ENCODE measurements at regions not wholly inside any gene's neighbourhood (a gene's known extent, or its start where the extent isn't known, plus 50 kb on each side); places are given as distances from the start of the nearest gene placed in this dataset.
"Not testable (repeated sequence)": the region's sequence is repeated elsewhere in the genome, so short reads cannot be mapped to it uniquely, and the experiment has no call there.

DNA sequence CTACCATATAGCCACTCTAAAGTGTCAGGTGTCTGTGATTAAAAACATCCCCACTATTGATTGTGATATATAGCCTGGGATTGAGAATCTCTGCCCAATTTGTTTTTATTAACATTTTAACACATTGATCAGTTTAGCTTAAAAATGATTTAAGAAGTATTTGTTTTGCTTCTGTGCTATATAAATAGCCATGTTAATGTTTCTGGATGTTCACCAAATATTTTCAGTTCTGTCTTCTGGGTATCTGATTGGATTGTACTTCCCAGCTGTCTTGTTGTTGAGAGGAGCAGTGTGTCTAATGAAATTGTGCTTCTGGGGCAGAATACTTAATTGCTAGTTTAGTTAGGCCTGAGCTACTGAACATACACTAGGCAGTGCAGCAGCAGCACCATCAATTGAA is 126.6 kb upstream of the TUSC1 start:
- Histone ChIP-seq H3K4me3 (ENCODE audit: insufficient read depth, low read length) (no peak overlapping the region), H3K36me3 (ENCODE audit: insufficient read depth, low read length) (no peaks in the 10 kb centered on the region), H3K4me1 (ENCODE audit: insufficient read depth, low read length) (no peaks in the 10 kb centered on the region), H3K4me2 (ENCODE audit: insufficient read depth, low read length) (no peak overlapping the region), H3K79me2 (ENCODE audit: insufficient read depth, low read length) (no peaks in the 10 kb centered on the region), H3K27me3 (ENCODE audit: insufficient read depth, low read length) (no peaks in the 10 kb centered on the region), H4K20me1 (ENCODE audit: insufficient read depth, low read length) (no peaks in the 10 kb centered on the region), H3K27ac (ENCODE audit: low read depth, low read length) (no peak overlapping the region), H3K9me3 (ENCODE audit: low read depth, low read length) (no peaks in the 10 kb centered on the region), H2AFZ (ENCODE audit: low read length) (no peak overlapping the region)
- DNase-seq (ENCODE audit: insufficient read length, low spot score, missing footprints) = no peak
- TF ChIP-seq, protein P1, sequence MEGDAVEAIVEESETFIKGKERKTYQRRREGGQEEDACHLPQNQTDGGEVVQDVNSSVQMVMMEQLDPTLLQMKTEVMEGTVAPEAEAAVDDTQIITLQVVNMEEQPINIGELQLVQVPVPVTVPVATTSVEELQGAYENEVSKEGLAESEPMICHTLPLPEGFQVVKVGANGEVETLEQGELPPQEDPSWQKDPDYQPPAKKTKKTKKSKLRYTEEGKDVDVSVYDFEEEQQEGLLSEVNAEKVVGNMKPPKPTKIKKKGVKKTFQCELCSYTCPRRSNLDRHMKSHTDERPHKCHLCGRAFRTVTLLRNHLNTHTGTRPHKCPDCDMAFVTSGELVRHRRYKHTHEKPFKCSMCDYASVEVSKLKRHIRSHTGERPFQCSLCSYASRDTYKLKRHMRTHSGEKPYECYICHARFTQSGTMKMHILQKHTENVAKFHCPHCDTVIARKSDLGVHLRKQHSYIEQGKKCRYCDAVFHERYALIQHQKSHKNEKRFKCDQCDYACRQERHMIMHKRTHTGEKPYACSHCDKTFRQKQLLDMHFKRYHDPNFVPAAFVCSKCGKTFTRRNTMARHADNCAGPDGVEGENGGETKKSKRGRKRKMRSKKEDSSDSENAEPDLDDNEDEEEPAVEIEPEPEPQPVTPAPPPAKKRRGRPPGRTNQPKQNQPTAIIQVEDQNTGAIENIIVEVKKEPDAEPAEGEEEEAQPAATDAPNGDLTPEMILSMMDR (IDR thresholded peaks at IDR 0.05; ENCODE audit: extremely low read depth, low read depth, low read length) = no peak

DNA sequence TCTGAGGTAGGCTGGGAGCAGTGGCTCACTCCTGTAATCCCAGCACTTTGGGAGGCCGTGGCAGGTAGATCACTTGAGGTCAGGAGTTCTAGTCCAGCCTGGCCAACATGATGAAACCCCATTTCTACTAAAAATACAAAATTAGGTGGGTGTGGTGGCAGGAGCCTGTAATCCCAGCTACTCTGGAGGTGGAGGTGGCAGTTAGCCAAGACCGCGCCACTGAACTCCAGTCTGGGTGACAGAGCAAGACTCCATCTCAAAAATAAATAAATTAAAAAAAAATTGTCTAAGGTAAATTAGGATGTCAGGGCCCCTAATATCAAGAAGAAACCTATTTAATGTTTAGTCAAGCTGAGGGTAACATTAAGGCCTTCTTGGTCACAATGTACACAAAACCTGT is 123.7 kb upstream of the TUSC1 start:
- not testable (repeated sequence) for H3K4me1 ChIP-seq (ENCODE audit: insufficient read depth, low read length); H3K27me3 ChIP-seq (ENCODE audit: insufficient read depth, low read length); DNase-seq (ENCODE audit: insufficient read length, low spot score, missing footprints); H3K36me3 ChIP-seq (ENCODE audit: insufficient read depth, low read length); H3K4me3 ChIP-seq (ENCODE audit: insufficient read depth, low read length); H4K20me1 ChIP-seq (ENCODE audit: insufficient read depth, low read length); H3K4me2 ChIP-seq (ENCODE audit: insufficient read depth, low read length); H2AFZ ChIP-seq (ENCODE audit: low read length); H3K9me3 ChIP-seq (ENCODE audit: low read depth, low read length); H3K79me2 ChIP-seq (ENCODE audit: insufficient read depth, low read length); H3K27ac ChIP-seq (ENCODE audit: low read depth, low read length)

DNA sequence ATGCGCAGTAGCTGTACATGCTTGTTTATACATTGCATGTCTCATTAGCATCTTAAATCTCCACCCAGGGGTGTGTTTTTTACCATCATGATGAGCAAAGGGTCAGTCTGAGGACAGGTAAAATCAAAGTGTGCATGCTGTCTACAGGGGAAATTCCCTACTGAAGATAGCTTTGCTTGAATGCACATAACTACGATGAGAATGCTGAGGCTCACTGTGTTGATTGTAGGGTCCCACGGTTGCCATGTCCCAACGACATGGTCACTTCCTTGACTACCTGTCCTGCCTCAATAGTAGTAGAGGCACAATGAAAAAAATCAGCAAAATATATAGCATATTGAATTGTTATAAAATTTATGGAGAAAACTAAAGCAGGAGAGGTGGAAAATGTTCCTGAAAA is 95.6 kb upstream of the TUSC1 start:
- Histone ChIP-seq H2AFZ (ENCODE audit: low read length) (no peak overlapping the region), H3K4me2 (ENCODE audit: insufficient read depth, low read length) (no peak overlapping the region), H3K4me1 (ENCODE audit: insufficient read depth, low read length) (no peaks in the 10 kb centered on the region), H4K20me1 (ENCODE audit: insufficient read depth, low read length) (no peaks in the 10 kb centered on the region), H3K79me2 (ENCODE audit: insufficient read depth, low read length) (no peaks in the 10 kb centered on the region), H3K27me3 (ENCODE audit: insufficient read depth, low read length) (no peaks in the 10 kb centered on the region), H3K36me3 (ENCODE audit: insufficient read depth, low read length) (no peaks in the 10 kb centered on the region), H3K4me3 (ENCODE audit: insufficient read depth, low read length) (no peak overlapping the region), H3K27ac (ENCODE audit: low read depth, low read length) (no peak overlapping the region), H3K9me3 (ENCODE audit: low read depth, low read length) (no peaks in the 10 kb centered on the region)
- no peak for DNase-seq (ENCODE audit: insufficient read length, low spot score, missing footprints)
- TF ChIP-seq, protein P1 (IDR thresholded peaks at IDR 0.05; ENCODE audit: extremely low read depth, low read depth, low read length) = no peak

DNA sequence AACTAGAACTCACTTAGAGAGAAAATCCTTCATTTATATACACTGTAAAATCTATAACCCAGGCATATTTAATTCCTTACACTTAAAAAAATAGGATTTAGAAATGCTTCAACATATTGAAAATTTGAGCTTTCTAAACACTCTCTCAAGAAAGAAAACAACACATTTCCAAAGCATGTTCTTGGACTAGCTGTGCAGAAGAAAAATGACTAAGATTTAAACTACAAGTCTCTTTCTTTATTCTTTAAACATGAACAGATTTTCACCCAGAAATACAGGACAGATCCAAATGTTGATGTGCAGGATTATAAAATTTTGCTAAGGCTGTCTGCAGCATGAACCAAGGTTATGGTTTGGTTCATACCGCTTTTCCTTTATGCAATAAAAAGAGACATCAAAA is 77.7 kb upstream of the TUSC1 start:
- no peaks in the 10 kb centered on the region for H4K20me1 ChIP-seq (ENCODE audit: insufficient read depth, low read length)
- no peak overlapping the region for H3K27ac ChIP-seq (ENCODE audit: low read depth, low read length)
- H3K36me3 ChIP-seq (ENCODE audit: insufficient read depth, low read length) = no peaks in the 10 kb centered on the region
- H3K9me3 ChIP-seq (ENCODE audit: low read depth, low read length) = no peaks in the 10 kb centered on the region
- H3K4me1 ChIP-seq (ENCODE audit: insufficient read depth, low read length) = no peaks in the 10 kb centered on the region
- TF ChIP-seq, protein P1 (IDR thresholded peaks at IDR 0.05; ENCODE audit: extremely low read depth, low read depth, low read length) = no peak
- no peaks in the 10 kb centered on the region for H3K79me2 ChIP-seq (ENCODE audit: insufficient read depth, low read length)
- no peak for DNase-seq (ENCODE audit: insufficient read length, low spot score, missing footprints)
- no peak overlapping the region for H3K4me2 ChIP-seq (ENCODE audit: insufficient read depth, low read length)
- H2AFZ ChIP-seq (ENCODE audit: low read length) = no peak overlapping the region
- no peak overlapping the region for H3K4me3 ChIP-seq (ENCODE audit: insufficient read depth, low read length)
- H3K27me3 ChIP-seq (ENCODE audit: insufficient read depth, low read length) = no peaks in the 10 kb centered on the region

DNA sequence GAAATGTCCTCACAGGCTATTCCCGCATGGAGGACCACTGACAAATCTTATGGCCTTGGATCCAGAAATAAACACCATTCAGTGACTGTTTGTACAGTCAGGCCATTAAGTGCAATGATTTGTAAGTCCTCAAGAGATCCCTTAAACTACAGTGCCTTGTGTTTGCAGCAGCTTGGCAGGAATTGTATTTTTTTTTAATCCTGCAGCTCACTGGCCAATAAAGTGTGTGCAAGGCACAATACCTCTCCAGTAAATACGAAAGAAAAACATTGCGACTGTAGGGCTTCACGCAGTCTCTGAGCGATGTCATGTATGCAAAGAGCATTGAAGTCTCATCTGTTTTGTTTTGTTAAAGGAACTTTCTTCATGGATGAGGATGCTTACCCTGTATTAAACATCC is 74.2 kb upstream of the TUSC1 start:
- TF ChIP-seq, protein P1 (IDR thresholded peaks at IDR 0.05; ENCODE audit: extremely low read depth, low read depth, low read length) = no peak

More for the DNA sequence above, 74.2 kb upstream of the TUSC1 start:
- Histone ChIP-seq H3K9me3 (ENCODE audit: low read depth, low read length) (no peaks in the 10 kb centered on the region), H3K79me2 (ENCODE audit: insufficient read depth, low read length) (no peaks in the 10 kb centered on the region), H2AFZ (ENCODE audit: low read length) (no peak overlapping the region), H3K27me3 (ENCODE audit: insufficient read depth, low read length) (no peaks in the 10 kb centered on the region), H3K4me1 (ENCODE audit: insufficient read depth, low read length) (no peaks in the 10 kb centered on the region), H3K4me2 (ENCODE audit: insufficient read depth, low read length) (no peak overlapping the region), H3K36me3 (ENCODE audit: insufficient read depth, low read length) (no peaks in the 10 kb centered on the region), H3K4me3 (ENCODE audit: insufficient read depth, low read length) (no peak overlapping the region), H4K20me1 (ENCODE audit: insufficient read depth, low read length) (no peaks in the 10 kb centered on the region), H3K27ac (ENCODE audit: low read depth, low read length) (no peak overlapping the region)
- no peak for DNase-seq (ENCODE audit: insufficient read length, low spot score, missing footprints)

All from osteoblast (primary cell).